ENCODE measurements at regions not wholly inside any gene's neighbourhood (a gene's known extent, or its start where the extent isn't known, plus 50 kb on each side); places are given as distances from the start of the nearest gene placed in this dataset.

- TF ChIP-seq EZH2 (IDR thresholded peaks at IDR 0.05) (no peak), POLR2AphosphoS5 (IDR thresholded peaks at IDR 0.05; ENCODE audit: borderline replicate concordance, low read depth, low read length) (no peak), FOXP2 (optimal IDR thresholded peaks at IDR 0.05; ENCODE audit: control extremely low read depth, extremely low read length, insufficient read depth) (no peak)
Measured at GRCh38 chr2:71934595-71935261, 212.9 kb downstream of the CYP26B1 start.
